MCF 10A (cell line): ENCODE measurements at regions not wholly inside any gene's neighbourhood (a gene's known extent, or its start where the extent isn't known, plus 50 kb on each side); places are given as distances from the start of the nearest gene placed in this dataset.

ENCODE experiments used
- BruUV-seq: library from RNA; stranded (reverse); fragments of 400-500 nt; replicated peaks from 2 replicates; lab custom pipeline; 2021; lab: Mats Ljungman, UMichigan
- CTCF ChIA-PET: fragments of 300-600 bp; sonication (Branson Sonifier 250); formaldehyde crosslinking; extraction: SDS; loops from one replicate; lab custom pipeline; 2021; ENCODE audit warnings: antibody characterized with exemption, inconsistent platforms; lab: Yijun Ruan, JAX
- POLR2A ChIA-PET: fragments of 300-600, 350-650 bp; sonication (Branson Sonifier 250); formaldehyde crosslinking; extraction: SDS; loops from one replicate; lab custom pipeline; 2020; ENCODE audit warnings: antibody characterized with exemption, inconsistent platforms; lab: Yijun Ruan, JAX
- DNase-seq: peaks from one replicate; pipeline ENCODE4 v3.0.0-alpha.2; 2018; ENCODE audit not compliant: unreplicated experiment
- H3K27ac Mint-ChIP-seq: one replicate; pipeline ENCODE4 v1.8.0; 2022; ENCODE audit warnings: mild to moderate bottlenecking, low read depth, mixed read lengths; ENCODE audit not compliant: unreplicated experiment
- H3K27me3 Mint-ChIP-seq: one replicate; pipeline ENCODE4 v1.8.0; 2022; ENCODE audit warnings: mixed read lengths; ENCODE audit not compliant: insufficient read depth, unreplicated experiment
- H3K36me3 Mint-ChIP-seq: one replicate; pipeline ENCODE4 v1.8.0; 2022; ENCODE audit warnings: mild to moderate bottlenecking, moderate library complexity, mixed read lengths; ENCODE audit not compliant: insufficient read depth, unreplicated experiment
- H3K4me1 Mint-ChIP-seq: one replicate; pipeline ENCODE4 v1.8.0; 2022; ENCODE audit warnings: mixed read lengths; ENCODE audit not compliant: insufficient read depth, unreplicated experiment
- H3K4me3 Mint-ChIP-seq: one replicate; pipeline ENCODE4 v1.8.0; 2022; ENCODE audit warnings: mild to moderate bottlenecking, moderate library complexity, mixed read lengths; ENCODE audit not compliant: unreplicated experiment
- H3K9me3 Mint-ChIP-seq: one replicate; pipeline ENCODE4 v1.8.0; 2022; ENCODE audit warnings: mixed read lengths; ENCODE audit not compliant: unreplicated experiment
- CTCF ChIP-seq: fragments of 200-600 bp; IDR thresholded peaks from one replicate; pipeline ENCODE4 v1.8.0; 2022; ENCODE audit warnings: antibody characterized with exemption, mild to moderate bottlenecking; ENCODE audit not compliant: unreplicated experiment
- intact Hi-C: fragments of 100-400 bp; cut with micrococcal nuclease; formaldehyde crosslinking; loops from 2 replicates; pipeline ENCODE4 v1.14.1; 2022

DNA sequence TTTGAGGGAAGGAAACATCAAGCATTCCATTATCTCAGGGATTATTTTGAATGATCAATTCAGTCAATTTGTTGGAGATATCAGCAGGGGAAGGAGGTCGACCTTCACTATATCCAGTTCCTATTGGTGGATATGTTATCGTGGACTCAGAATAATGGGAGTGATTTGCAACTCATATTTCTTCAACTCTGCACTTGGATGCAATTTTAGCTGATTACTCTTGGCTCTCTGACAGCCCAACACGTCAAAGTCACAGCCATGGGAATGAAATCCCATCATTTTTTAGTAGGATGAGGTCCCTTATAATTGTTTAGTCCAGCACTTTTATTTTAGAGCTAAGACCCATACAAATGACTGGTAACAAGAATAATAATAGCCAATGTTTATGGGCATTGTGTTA, 371.8 kb upstream of the RPS23 start:
- intact Hi-C loops, result no loop called here
- Mint-ChIP-seq H3K27ac (no peak overlapping the region), H3K4me1 (no peaks in the 10 kb centered on the region), H3K9me3 (no peaks in the 10 kb centered on the region), H3K36me3 (no peaks in the 10 kb centered on the region), H3K27me3 (no peaks in the 10 kb centered on the region), H3K4me3 (no peak overlapping the region)
- no peak for TF ChIP-seq CTCF
- BruUV-seq, result no TSS peak
- DNase-seq, result no peak
- ChIA-PET POLR2A (no interaction called here), CTCF (interaction anchor here (0.5 to 5.9 kb wide), 2 partner anchors 8 to 304 kb away, joined by 3 to 22 read pairs; no protein-coding TSS in a partner anchor)

GRCh38 chr5:82644766-82645165, 366.6 kb upstream of the RPS23 start:
- no peak for DNase-seq
- H3K4me1 Mint-ChIP-seq, result peaks cover 7% of the 10 kb centered on the region
- no peaks in the 10 kb centered on the region for H3K36me3 Mint-ChIP-seq
- H3K9me3 Mint-ChIP-seq, result no peaks in the 10 kb centered on the region
- ChIA-PET CTCF (interaction anchor here (0.9 to 1.2 kb wide), 5 partner anchors 130 to 919 kb away, joined by 3 read pairs; no protein-coding TSS in a partner anchor), POLR2A (interaction anchor here (1.0 kb wide), 1 partner anchor 45 kb away, joined by 3 read pairs; no protein-coding TSS in a partner anchor)
- H3K27me3 Mint-ChIP-seq, result no peaks in the 10 kb centered on the region
- no peak overlapping the region for H3K27ac Mint-ChIP-seq
- intact Hi-C loops, result no loop called here
- no peak overlapping the region for H3K4me3 Mint-ChIP-seq
- TF ChIP-seq CTCF, result no peak
- no TSS peak for BruUV-seq

- no peak for TF ChIP-seq CTCF
- H3K4me1 Mint-ChIP-seq, result peaks cover 7% of the 10 kb centered on the region
- H3K4me3 Mint-ChIP-seq, result no peak overlapping the region
- no peak overlapping the region for H3K27ac Mint-ChIP-seq
- H3K36me3 Mint-ChIP-seq, result no peaks in the 10 kb centered on the region
- H3K9me3 Mint-ChIP-seq, result no peaks in the 10 kb centered on the region
- intact Hi-C loops, result no loop called here
- H3K27me3 Mint-ChIP-seq, result no peaks in the 10 kb centered on the region
- ChIA-PET CTCF (interaction anchor here (0.6 to 1.0 kb wide), 4 partner anchors 404 to 919 kb away, joined by 3 to 4 read pairs (median 3); no protein-coding TSS in a partner anchor), POLR2A (no interaction called here)
- DNase-seq, result no peak
- BruUV-seq, result no TSS peak
Observed at GRCh38 chr5:82644229-82644628, 366.1 kb upstream of the RPS23 start.

- Mint-ChIP-seq H3K27me3 (no peaks in the 10 kb centered on the region), H3K36me3 (no peaks in the 10 kb centered on the region), H3K9me3 (no peaks in the 10 kb centered on the region), H3K4me3 (no peak overlapping the region), H3K4me1 (peaks cover 7% of the 10 kb centered on the region), H3K27ac (no peak overlapping the region)
- BruUV-seq, result no TSS peak
- DNase-seq, result no peak
- intact Hi-C loops, result no loop called here
- no peak for TF ChIP-seq CTCF
- ChIA-PET POLR2A (interaction anchor here (1.4 to 1.6 kb wide), 2 partner anchors 748 to 829 kb away, joined by 4 to 5 read pairs; partner anchors contain the start of gene VCAN), CTCF (interaction anchor here (0.5 to 2.5 kb wide), 17 partner anchors 10 to 1072 kb away, joined by 3 to 22 read pairs (median 5); no protein-coding TSS in a partner anchor)
Observed at GRCh38 chr5:82642313-82642712, 364.2 kb upstream of the RPS23 start.
